ENCODE measurements at regions not wholly inside any gene's neighbourhood (a gene's known extent, or its start where the extent isn't known, plus 50 kb on each side); places are given as distances from the start of the nearest gene placed in this dataset.

- DNase-seq, result no peak
These were observed 243.8 kb downstream of the MATN1 start for GRCh38 chr1:30479575-30479974.

- no peak for DNase-seq
These were observed 244.4 kb downstream of the MATN1 start for GRCh38 chr1:30478799-30479563.

GRCh38 chr1:30478283-30478682 lies 245.1 kb downstream of the MATN1 start:
- DNase-seq, result no peak

GRCh38 chr1:30477588-30477987 lies 245.8 kb downstream of the MATN1 start:
- no peak for DNase-seq

GRCh38 chr1:30476911-30477459 lies 246.4 kb downstream of the MATN1 start:
- no peak for DNase-seq

- no peak for DNase-seq
These were observed 246.9 kb downstream of the MATN1 start for GRCh38 chr1:30476476-30476875.

GRCh38 chr1:30475966-30476365 lies 247.4 kb downstream of the MATN1 start:
- DNase-seq, result no peak

GRCh38 chr1:30475201-30475600 lies 248.2 kb downstream of the MATN1 start:
- no peak for DNase-seq

GRCh38 chr1:30474818-30475200 lies 248.6 kb downstream of the MATN1 start:
- DNase-seq, result peak; percentile 8

- DNase-seq, result no peak
These were observed 249.2 kb downstream of the MATN1 start for GRCh38 chr1:30473922-30474817.

- DNase-seq, result no peak
These were observed 250.9 kb downstream of the MATN1 start for GRCh38 chr1:30472526-30472925.

GRCh38 chr1:30472009-30472408 lies 251.4 kb downstream of the MATN1 start:
- DNase-seq, result no peak

GRCh38 chr1:30471307-30471706 lies 252.1 kb downstream of the MATN1 start:
- DNase-seq, result no peak

- no peak for DNase-seq
These were observed 254.0 kb downstream of the MATN1 start for GRCh38 chr1:30469426-30469825.

- DNase-seq, result no peak
These were observed 256.3 kb downstream of the MATN1 start for GRCh38 chr1:30467101-30467500.

- no peak for DNase-seq
These were observed 256.8 kb downstream of the MATN1 start for GRCh38 chr1:30466610-30467009.

GRCh38 chr1:30466026-30466425 lies 257.4 kb downstream of the MATN1 start:
- no peak for DNase-seq

- DNase-seq, result no peak
These were observed 258.3 kb downstream of the MATN1 start for GRCh38 chr1:30465096-30465495.

GRCh38 chr1:30464187-30464617 lies 259.2 kb downstream of the MATN1 start:
- no peak for DNase-seq

GRCh38 chr1:30462826-30463425 lies 260.5 kb downstream of the MATN1 start:
- DNase-seq, result no peak

- no peak for DNase-seq
These were observed 261.2 kb downstream of the MATN1 start for GRCh38 chr1:30462166-30462565.

- DNase-seq, result no peak
These were observed 261.7 kb downstream of the MATN1 start for GRCh38 chr1:30461640-30462039.
